Mucosa of descending colon (tissue), 3 donors: ENCODE measurements at regions not wholly inside any gene's neighbourhood (a gene's known extent, or its start where the extent isn't known, plus 50 kb on each side); places are given as distances from the start of the nearest gene placed in this dataset.

ENCODE experiments used
- ATAC-seq: fragments of 200-7000 bp; cut with Tn5 transposase; one replicate; pipeline ENCODE4 v1.9.1; 2020; ENCODE audit warnings: mild to moderate bottlenecking, moderate library complexity
- DNase-seq, 3 donors: peaks; one replicate each; pipeline ENCODE4 v3.0.0-alpha.2; 2020
- H3K36me3 ChIP-seq: fragments of 200-600 bp; one replicate; pipeline ENCODE4 v1.8.0; 2021; ENCODE audit warnings: low read depth, mild to moderate bottlenecking
- H3K4me1 ChIP-seq: fragments of 200-600 bp; one replicate; pipeline ENCODE4 v1.8.0; 2021; ENCODE audit warnings: low read depth, mild to moderate bottlenecking
- H3K4me3 ChIP-seq: fragments of 200-600 bp; one replicate; pipeline ENCODE4 v1.8.0; 2021; ENCODE audit warnings: mild to moderate bottlenecking
- H3K9me3 ChIP-seq: fragments of 200-600 bp; one replicate; pipeline ENCODE4 v1.8.0; 2021; ENCODE audit warnings: mild to moderate bottlenecking
- intact Hi-C, 2 donors: fragments of 100-400 bp; cut with DNase I in 1 of 2; cut with micrococcal nuclease in 1 of 2; formaldehyde crosslinking; loops; one replicate each; pipeline versions ENCODE4 v1.11.0 to v1.11.1; 2022; cut with DNase I, micrococcal nuclease
- TF ChIP-seq, protein P1 (sequence below): fragments of 200-600 bp; IDR thresholded peaks from one replicate; pipeline ENCODE4 v1.8.0; 2022; ENCODE audit warnings: antibody characterized with exemption, mild to moderate bottlenecking
- donor health status: DM: no; HTN: no; CAD: no; lungs with moderate emphysema.
- donor health status: DM: no; HTN: no; CAD: no.
- donor health status: DM: no; HTN: yes; CAD: no.

DNA sequence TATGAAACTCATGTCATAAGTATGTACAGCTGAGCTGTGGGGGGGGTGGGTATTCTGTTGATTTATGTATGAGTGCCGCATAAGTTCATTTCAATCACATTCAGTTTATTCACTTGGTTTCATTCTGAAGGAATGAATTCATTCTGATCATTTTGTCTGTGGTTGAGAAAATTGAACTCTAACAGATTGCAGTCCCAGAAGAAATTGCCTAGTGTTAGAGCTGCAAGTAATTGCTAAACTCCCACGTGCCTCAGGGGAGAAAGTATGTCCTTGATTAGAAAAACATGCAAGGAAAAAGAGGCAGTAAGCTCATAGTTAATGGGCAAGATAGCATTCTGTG is 442.4 kb upstream of the MGAT4C start:
- H3K9me3 ChIP-seq, result no peaks in the 10 kb centered on the region
- H3K4me3 ChIP-seq, result no peak overlapping the region
- H3K36me3 ChIP-seq, result no peaks in the 10 kb centered on the region
- H3K4me1 ChIP-seq, result no peaks in the 10 kb centered on the region
- DNase-seq, result no peak
- TF ChIP-seq, protein P1, sequence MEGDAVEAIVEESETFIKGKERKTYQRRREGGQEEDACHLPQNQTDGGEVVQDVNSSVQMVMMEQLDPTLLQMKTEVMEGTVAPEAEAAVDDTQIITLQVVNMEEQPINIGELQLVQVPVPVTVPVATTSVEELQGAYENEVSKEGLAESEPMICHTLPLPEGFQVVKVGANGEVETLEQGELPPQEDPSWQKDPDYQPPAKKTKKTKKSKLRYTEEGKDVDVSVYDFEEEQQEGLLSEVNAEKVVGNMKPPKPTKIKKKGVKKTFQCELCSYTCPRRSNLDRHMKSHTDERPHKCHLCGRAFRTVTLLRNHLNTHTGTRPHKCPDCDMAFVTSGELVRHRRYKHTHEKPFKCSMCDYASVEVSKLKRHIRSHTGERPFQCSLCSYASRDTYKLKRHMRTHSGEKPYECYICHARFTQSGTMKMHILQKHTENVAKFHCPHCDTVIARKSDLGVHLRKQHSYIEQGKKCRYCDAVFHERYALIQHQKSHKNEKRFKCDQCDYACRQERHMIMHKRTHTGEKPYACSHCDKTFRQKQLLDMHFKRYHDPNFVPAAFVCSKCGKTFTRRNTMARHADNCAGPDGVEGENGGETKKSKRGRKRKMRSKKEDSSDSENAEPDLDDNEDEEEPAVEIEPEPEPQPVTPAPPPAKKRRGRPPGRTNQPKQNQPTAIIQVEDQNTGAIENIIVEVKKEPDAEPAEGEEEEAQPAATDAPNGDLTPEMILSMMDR, result no peak
- intact Hi-C loops, result no loop called here
- ATAC-seq, result no peak

DNA sequence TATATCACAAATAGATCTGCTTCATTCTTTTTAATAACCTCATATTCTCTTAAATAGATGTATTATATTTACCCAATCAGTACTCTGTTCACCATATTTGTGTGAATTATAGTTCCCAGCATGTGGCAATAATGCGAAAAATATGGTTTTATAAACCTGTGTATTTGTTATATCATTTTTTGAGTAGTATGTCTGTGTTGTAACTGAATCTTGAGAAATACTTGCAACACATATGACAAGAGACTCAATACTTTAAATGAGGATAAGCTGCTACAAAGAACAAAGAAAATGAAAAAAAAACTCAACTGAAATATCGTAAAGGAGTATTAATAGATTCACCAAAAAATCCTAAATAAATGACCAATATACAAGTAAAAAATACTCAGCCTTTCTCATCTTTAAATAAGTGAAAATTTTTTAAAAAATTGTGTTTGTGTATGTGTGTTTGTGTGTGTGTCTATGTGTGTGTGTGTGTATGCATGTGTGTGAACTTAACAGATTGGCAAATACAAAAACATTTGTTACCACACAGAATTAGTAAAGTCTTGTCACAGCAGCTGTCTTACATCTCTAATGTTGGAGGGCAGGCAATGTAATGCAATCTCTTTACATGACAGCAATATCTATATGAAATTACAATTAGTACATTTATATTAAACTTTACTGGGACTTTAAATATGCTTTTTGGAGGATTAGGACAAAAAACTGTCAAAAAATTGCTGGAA is 441.9 kb upstream of the MGAT4C start:
- H3K36me3 ChIP-seq, result no peaks in the 10 kb centered on the region
- TF ChIP-seq, protein P1, result no peak
- DNase-seq (no peak), ATAC-seq (no peak)
- no peaks in the 10 kb centered on the region for H3K9me3 ChIP-seq
- intact Hi-C loops, result no loop called here
- no peak overlapping the region for H3K4me3 ChIP-seq
- no peaks in the 10 kb centered on the region for H3K4me1 ChIP-seq

DNA sequence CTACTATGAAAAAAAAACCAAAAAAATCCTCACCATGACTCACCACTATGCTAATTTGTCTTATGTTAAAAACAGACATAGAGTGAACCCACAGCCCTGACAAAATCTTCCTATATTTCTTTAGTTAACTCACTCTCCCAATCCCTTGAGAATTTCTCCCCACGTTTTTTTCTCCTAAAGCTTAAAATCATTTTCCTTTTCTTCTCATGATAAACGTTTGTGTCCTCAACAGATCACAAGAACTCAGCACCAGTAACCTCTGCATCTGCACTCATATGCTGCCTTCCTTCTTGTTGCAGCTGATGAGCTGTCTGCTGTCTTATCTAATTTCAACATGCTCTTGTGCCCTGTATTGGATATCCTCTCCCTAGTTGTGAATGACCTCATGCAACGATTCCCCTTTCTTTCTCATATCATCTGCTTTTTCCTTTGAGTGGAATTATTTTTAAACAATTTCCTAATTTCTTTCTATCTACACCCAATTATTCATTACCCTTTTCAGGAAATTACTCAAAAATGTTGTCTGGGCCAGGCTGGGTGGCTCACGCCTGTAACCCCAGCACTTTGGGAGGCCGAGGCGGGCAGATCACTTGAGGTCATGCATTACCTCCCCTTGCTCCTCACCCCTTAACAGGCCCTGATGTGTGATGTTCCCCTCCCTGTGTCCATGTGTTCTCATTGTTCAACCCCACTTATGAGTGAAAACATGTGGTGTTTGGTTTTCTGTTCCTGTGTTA is 427.5 kb upstream of the MGAT4C start:
- DNase-seq (no peak), ATAC-seq (no peak)
- Histone ChIP-seq H3K9me3 (no peaks in the 10 kb centered on the region), H3K4me3 (no peak overlapping the region), H3K36me3 (no peaks in the 10 kb centered on the region), H3K4me1 (no peaks in the 10 kb centered on the region)
- TF ChIP-seq, protein P1, result no peak
- intact Hi-C loops, result no loop called here

DNA sequence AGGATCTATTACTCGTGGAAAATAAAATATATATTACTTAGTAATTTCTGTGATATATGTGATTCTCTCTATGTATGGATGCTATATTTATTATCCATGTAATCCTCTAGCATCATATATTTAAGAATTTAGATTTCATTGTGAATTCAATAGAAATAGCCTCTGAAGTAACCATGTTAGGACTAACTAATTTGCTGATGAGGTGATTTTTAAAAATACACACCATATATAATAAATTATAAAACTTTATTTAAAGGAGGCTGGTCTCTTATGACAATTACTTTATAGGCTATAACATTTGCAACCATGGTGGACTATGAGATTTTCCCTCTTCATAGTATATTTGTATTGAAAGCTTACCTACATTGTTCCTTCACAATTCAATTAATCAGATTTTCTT is 424.9 kb upstream of the MGAT4C start:
- Histone ChIP-seq H3K4me3 (no peak overlapping the region), H3K9me3 (no peaks in the 10 kb centered on the region), H3K4me1 (no peaks in the 10 kb centered on the region), H3K36me3 (no peaks in the 10 kb centered on the region)
- DNase-seq (no peak), ATAC-seq (no peak)
- TF ChIP-seq, protein P1, result no peak
- intact Hi-C loops, result no loop called here

GRCh38 chr12:86675197-86675596 is 419.0 kb upstream of the MGAT4C start:
- Histone ChIP-seq H3K4me1 (no peaks in the 10 kb centered on the region), H3K36me3 (no peaks in the 10 kb centered on the region), H3K9me3 (no peaks in the 10 kb centered on the region), H3K4me3 (no peak overlapping the region)
- intact Hi-C loops, result no loop called here
- ATAC-seq (no peak), DNase-seq (no peak)
- TF ChIP-seq, protein P1, result no peak
